ENCODE measurements at regions not wholly inside any gene's neighbourhood (a gene's known extent, or its start where the extent isn't known, plus 50 kb on each side); places are given as distances from the start of the nearest gene placed in this dataset.
A peak's percentile ranks its signal among the peaks of the same experiment; 100 is the strongest.
"Not testable (repeated sequence)": the region's sequence is repeated elsewhere in the genome, so short reads cannot be mapped to it uniquely, and the experiment has no call there.

DNA sequence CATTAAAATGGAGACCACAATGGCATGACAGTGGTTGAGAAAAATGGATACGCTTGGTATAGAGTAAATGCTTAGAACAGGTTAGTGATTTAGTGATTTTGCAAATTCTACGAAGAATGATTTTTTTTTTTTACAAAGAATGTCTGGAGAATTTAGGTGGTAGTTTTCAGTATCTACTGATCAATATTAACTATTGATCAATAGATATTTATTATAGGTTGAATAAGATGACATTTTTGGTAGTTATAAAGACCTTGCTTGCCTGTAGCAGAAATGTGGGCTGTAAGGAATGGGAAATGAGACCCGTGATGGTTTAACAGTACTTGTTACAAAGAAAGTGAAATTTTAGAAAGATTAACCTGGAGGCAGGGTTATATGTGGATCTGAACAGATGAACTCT is 137.5 kb downstream of the NR2F2 start:
- DNase-seq: no peak
- no peak overlapping the region for H3K27ac ChIP-seq (ENCODE audit: low read depth in 1 of 3, low read length in 2 of 3)
- no peak overlapping the region for H3K4me3 ChIP-seq (ENCODE audit: low read depth in 1 of 3, low read length in 3 of 3)
- H3K9me3 ChIP-seq (ENCODE audit: control insufficient read depth in 2 of 2, insufficient read depth in 1 of 2, low read depth in 1 of 2, low read length in 1 of 2): no peaks in the 10 kb centered on the region
- H3K4me1 ChIP-seq (ENCODE audit: control insufficient read depth in 3 of 3, insufficient read depth in 2 of 3, low read depth in 1 of 3, low read length in 2 of 3): no peaks in the 10 kb centered on the region
- no peak for FAIRE-seq
- WGBS, 3 donors: 85 to 92% (median 89%) methylated on average over 3 of the region's 3 CpGs
- peaks cover 0 to 34% (median 4%) of the 10 kb centered on the region in 3 donors for H3K27me3 ChIP-seq (ENCODE audit: control insufficient read depth in 3 of 3, insufficient read depth in 3 of 3, low read length in 3 of 3)
- H3K36me3 ChIP-seq (ENCODE audit: control insufficient read depth in 3 of 3, insufficient read depth in 2 of 3, low read depth in 1 of 3, low read length in 3 of 3): no peaks in the 10 kb centered on the region

DNA sequence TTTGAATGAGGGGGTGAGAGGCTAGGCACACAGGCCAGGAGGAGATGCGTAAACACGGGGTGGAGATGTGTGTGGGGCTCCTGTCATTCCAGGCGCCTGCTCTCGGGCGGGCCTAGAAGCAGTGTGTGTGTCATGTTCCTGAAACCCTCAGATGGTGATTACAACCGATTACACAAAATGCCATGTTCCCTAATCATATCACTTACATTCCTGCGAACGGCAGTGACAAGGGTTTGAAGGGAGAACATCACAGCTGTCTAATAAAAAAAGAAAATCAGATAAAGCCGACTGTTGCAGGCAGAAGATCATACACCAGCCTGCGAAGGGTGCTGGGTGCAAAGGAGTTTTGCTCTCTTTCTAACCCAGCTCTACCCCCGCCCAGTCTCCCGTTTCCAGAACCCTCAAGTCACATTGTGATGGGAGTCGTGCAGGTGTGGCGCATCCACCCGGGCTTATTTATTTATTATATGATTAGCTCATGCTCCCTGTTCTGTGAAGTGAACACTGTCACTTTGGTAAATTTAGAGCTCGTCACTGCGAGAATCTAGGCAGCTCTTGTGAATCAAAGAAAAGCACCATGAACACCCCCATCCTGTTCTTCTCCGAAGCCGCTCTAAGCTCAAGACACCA is 140.3 kb downstream of the NR2F2 start:
- DNase-seq (no peak), FAIRE-seq (no peak)
- Histone ChIP-seq H3K27me3 (ENCODE audit: control insufficient read depth in 3 of 3, insufficient read depth in 3 of 3, low read length in 3 of 3) (peaks cover 0 to 40% (median 4%) of the 10 kb centered on the region in 3 donors), H3K4me1 (ENCODE audit: control insufficient read depth in 3 of 3, insufficient read depth in 2 of 3, low read depth in 1 of 3, low read length in 2 of 3) (no peaks in the 10 kb centered on the region), H3K9me3 (ENCODE audit: control insufficient read depth in 2 of 2, insufficient read depth in 1 of 2, low read depth in 1 of 2, low read length in 1 of 2) (no peaks in the 10 kb centered on the region), H3K27ac (ENCODE audit: low read depth in 1 of 3, low read length in 2 of 3) (no peak overlapping the region), H3K36me3 (ENCODE audit: control insufficient read depth in 3 of 3, insufficient read depth in 2 of 3, low read depth in 1 of 3, low read length in 3 of 3) (no peaks in the 10 kb centered on the region), H3K4me3 (ENCODE audit: low read depth in 1 of 3, low read length in 3 of 3) (no peak overlapping the region)
- 40 to 69% (median 63%) methylated on average over 19 of the region's 19 CpGs for WGBS, 3 donors

DNA sequence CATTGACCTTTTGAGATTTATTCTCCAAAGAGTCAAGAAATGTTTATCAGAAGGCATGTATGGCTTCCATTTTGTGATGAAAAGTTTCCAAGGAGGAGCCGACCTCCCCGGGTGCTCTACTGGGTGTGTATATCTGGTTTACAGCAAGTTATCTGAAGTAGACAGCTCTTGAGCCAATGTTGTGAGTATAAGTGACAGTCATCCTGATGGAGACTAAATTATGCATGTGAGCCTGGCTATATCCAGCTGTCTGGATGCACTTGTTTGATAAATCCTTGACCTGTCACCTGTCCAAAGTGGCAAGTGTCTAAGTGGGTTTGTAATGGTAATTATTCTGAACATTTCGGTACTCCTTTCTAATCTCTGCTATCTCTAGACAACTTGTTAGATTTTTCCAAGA is 142.2 kb downstream of the NR2F2 start:
- Histone ChIP-seq H3K27me3 (ENCODE audit: control insufficient read depth in 3 of 3, insufficient read depth in 3 of 3, low read length in 3 of 3) (peaks cover 0 to 34% (median 4%) of the 10 kb centered on the region in 3 donors), H3K9me3 (ENCODE audit: control insufficient read depth in 2 of 2, insufficient read depth in 1 of 2, low read depth in 1 of 2, low read length in 1 of 2) (no peaks in the 10 kb centered on the region), H3K4me1 (ENCODE audit: control insufficient read depth in 3 of 3, insufficient read depth in 2 of 3, low read depth in 1 of 3, low read length in 2 of 3) (no peaks in the 10 kb centered on the region), H3K27ac (ENCODE audit: low read depth in 1 of 3, low read length in 2 of 3) (no peak overlapping the region), H3K4me3 (ENCODE audit: low read depth in 1 of 3, low read length in 3 of 3) (no peak overlapping the region), H3K36me3 (ENCODE audit: control insufficient read depth in 3 of 3, insufficient read depth in 2 of 3, low read depth in 1 of 3, low read length in 3 of 3) (no peaks in the 10 kb centered on the region)
- FAIRE-seq: no peak
- no peak for DNase-seq
- 18 to 43% (median 34%) methylated on average over 3 of the region's 3 CpGs for WGBS, 3 donors

DNA sequence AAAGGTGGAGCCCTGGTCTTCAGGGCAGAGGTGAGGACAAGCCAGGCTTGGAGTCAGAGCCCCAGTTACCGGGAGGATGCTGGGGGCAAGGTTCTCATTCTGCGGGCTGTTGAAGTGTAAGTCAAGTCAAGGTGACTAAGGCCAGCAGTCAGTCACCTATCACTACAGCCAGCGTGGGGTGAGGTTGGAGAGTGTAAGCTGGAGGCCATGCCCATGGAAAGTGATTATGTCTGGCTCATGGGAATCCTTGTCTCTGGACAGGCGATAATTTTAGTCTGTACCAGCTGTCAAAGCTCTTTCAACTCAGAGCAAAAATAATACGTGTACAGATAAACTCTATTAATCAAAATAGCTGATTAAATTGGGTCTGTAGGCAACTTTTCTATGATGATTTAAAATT is 143.1 kb downstream of the NR2F2 start:
- WGBS, 3 donors: 28 to 71% (median 52%) methylated on average over 5 of the region's 5 CpGs

DNA sequence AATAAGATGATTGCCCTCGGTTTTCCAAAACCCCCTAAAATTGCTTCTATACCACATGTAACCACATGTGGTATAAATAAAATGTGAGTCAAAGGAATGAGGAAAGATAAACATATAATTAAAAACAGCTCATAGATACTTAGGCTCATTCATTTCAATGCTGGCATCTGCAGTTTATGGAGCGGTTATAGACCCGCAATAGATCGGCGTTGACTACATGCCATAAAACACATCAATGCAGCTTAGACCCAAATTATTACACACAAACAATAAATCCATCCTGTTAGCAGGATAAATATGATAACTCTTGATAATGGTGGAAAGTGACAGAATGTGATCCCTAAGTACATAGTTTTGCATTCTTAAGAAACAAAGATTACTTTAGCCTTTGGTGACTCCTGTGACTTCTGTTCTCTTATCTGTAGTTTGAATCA is 143.7 kb downstream of the NR2F2 start:
- DNase-seq: peak; percentile 20 to 39
- no peaks in the 10 kb centered on the region for H3K9me3 ChIP-seq (ENCODE audit: control insufficient read depth in 2 of 2, insufficient read depth in 1 of 2, low read depth in 1 of 2, low read length in 1 of 2)
- WGBS, 3 donors: 12 to 57% (median 37%) methylated on average over 5 of the region's 5 CpGs
- H3K4me1 ChIP-seq (ENCODE audit: control insufficient read depth in 3 of 3, insufficient read depth in 2 of 3, low read depth in 1 of 3, low read length in 2 of 3): no peaks in the 10 kb centered on the region
- H3K27me3 ChIP-seq (ENCODE audit: control insufficient read depth in 3 of 3, insufficient read depth in 3 of 3, low read length in 3 of 3): peaks cover 0 to 29% (median 4%) of the 10 kb centered on the region in 3 donors
- H3K27ac ChIP-seq (ENCODE audit: low read depth in 1 of 3, low read length in 2 of 3): no peak overlapping the region
- no peaks in the 10 kb centered on the region for H3K36me3 ChIP-seq (ENCODE audit: control insufficient read depth in 3 of 3, insufficient read depth in 2 of 3, low read depth in 1 of 3, low read length in 3 of 3)
- FAIRE-seq: no peak
- no peak overlapping the region for H3K4me3 ChIP-seq (ENCODE audit: low read depth in 1 of 3, low read length in 3 of 3)

More for the DNA sequence above, 143.1 kb downstream of the NR2F2 start:
- H3K4me3 ChIP-seq (ENCODE audit: low read depth in 1 of 3, low read length in 3 of 3): no peak overlapping the region
- H3K27me3 ChIP-seq (ENCODE audit: control insufficient read depth in 3 of 3, insufficient read depth in 3 of 3, low read length in 3 of 3): peaks cover 0 to 33% (median 4%) of the 10 kb centered on the region in 3 donors
- no peaks in the 10 kb centered on the region for H3K4me1 ChIP-seq (ENCODE audit: control insufficient read depth in 3 of 3, insufficient read depth in 2 of 3, low read depth in 1 of 3, low read length in 2 of 3)
- no peak for FAIRE-seq
- no peak for DNase-seq
- H3K9me3 ChIP-seq (ENCODE audit: control insufficient read depth in 2 of 2, insufficient read depth in 1 of 2, low read depth in 1 of 2, low read length in 1 of 2): no peaks in the 10 kb centered on the region
- H3K27ac ChIP-seq (ENCODE audit: low read depth in 1 of 3, low read length in 2 of 3): no peak overlapping the region
- H3K36me3 ChIP-seq (ENCODE audit: control insufficient read depth in 3 of 3, insufficient read depth in 2 of 3, low read depth in 1 of 3, low read length in 3 of 3): no peaks in the 10 kb centered on the region

DNA sequence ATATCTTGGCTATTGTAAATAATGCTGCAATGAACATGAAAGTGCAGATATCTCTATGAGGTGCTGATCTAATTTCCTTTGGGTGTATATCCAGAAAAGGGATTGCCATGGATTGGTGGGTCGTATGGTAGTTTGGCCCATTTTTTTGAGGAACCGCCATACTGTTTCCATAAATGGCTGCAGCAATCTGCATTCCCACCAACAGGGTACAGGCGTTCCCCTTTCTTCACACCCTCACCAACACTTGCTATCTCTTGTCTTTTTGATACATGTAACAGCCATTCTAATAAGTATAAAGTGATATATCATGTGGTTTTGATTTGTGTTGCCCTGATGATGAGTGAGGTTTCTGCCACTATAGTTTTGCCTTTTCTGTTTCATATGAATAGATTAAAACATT is 146.7 kb downstream of the NR2F2 start:
- Histone ChIP-seq H3K36me3 (ENCODE audit: control insufficient read depth in 3 of 3, insufficient read depth in 2 of 3, low read depth in 1 of 3, low read length in 3 of 3) (no peaks in the 10 kb centered on the region), H3K4me1 (ENCODE audit: control insufficient read depth in 3 of 3, insufficient read depth in 2 of 3, low read depth in 1 of 3, low read length in 2 of 3) (no peaks in the 10 kb centered on the region), H3K9me3 (ENCODE audit: control insufficient read depth in 2 of 2, insufficient read depth in 1 of 2, low read depth in 1 of 2, low read length in 1 of 2) (no peaks in the 10 kb centered on the region), H3K4me3 (ENCODE audit: low read depth in 1 of 3, low read length in 3 of 3) (no peak overlapping the region), H3K27me3 (ENCODE audit: control insufficient read depth in 3 of 3, insufficient read depth in 3 of 3, low read length in 3 of 3) (peaks cover 0 to 6% (median 0%) of the 10 kb centered on the region in 3 donors), H3K27ac (ENCODE audit: low read depth in 1 of 3, low read length in 2 of 3) (no peak overlapping the region)
- FAIRE-seq (no peak), DNase-seq (no peak)
- 92 to 98% (median 93%) methylated on average over 3 of the region's 3 CpGs for WGBS, 3 donors

DNA sequence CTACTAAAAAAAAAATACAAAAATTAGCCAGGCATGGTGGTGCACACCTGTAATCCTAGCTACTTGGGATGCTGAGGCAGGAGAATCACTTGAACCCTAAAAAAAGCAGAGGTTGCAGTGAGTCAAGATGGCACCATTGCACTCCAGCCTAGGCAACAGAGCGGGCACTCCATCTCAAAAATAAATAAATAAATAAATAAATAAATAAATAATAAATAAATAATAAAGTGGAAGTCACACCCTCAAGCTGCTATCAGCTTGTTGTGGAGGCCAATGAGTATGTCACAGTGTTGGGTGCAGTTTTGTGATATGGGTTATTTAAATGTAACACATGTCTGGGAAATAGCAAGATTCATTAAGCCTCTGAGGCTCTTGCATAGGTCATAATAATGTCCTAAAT is 153.9 kb downstream of the NR2F2 start:
- DNase-seq; H3K4me3 ChIP-seq (ENCODE audit: low read depth in 1 of 3, low read length in 3 of 3); H3K27ac ChIP-seq (ENCODE audit: low read depth in 1 of 3, low read length in 2 of 3); H3K36me3 ChIP-seq (ENCODE audit: control insufficient read depth in 3 of 3, insufficient read depth in 2 of 3, low read depth in 1 of 3, low read length in 3 of 3); H3K9me3 ChIP-seq (ENCODE audit: control insufficient read depth in 2 of 2, insufficient read depth in 1 of 2, low read depth in 1 of 2, low read length in 1 of 2); H3K27me3 ChIP-seq (ENCODE audit: control insufficient read depth in 3 of 3, insufficient read depth in 3 of 3, low read length in 3 of 3); H3K4me1 ChIP-seq (ENCODE audit: control insufficient read depth in 3 of 3, insufficient read depth in 2 of 3, low read depth in 1 of 3, low read length in 2 of 3); FAIRE-seq: not testable (repeated sequence)
- 75 to 90% (median 87%) methylated on average over 1 of the region's 1 CpG for WGBS, 3 donors

DNA sequence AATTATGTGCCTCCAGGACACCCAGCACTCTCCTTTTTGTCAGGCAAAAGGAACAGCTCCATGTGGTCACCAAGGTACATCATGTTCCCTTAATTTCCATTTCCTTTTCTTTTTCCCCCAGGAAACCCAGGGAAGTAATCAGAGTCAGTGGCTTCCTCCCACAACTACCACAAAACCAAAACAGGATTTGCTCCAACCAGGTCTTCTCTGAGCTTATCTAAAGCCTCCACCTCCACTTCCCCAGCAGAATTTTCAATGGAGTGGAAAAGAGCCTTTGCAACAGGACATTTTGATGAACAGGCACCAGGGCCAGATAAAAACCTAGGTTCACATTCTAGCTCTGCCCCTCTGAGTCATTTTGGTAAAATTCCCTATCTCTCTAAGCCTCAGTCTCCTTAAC is 154.3 kb downstream of the NR2F2 start:
- DNase-seq (no peak), FAIRE-seq (no peak)
- H3K27ac ChIP-seq (ENCODE audit: low read depth in 1 of 3, low read length in 2 of 3): no peak overlapping the region
- H3K27me3 ChIP-seq (ENCODE audit: control insufficient read depth in 3 of 3, insufficient read depth in 3 of 3, low read length in 3 of 3): peaks cover 0 to 2% (median 0%) of the 10 kb centered on the region in 3 donors
- H3K36me3 ChIP-seq (ENCODE audit: control insufficient read depth in 3 of 3, insufficient read depth in 2 of 3, low read depth in 1 of 3, low read length in 3 of 3): no peaks in the 10 kb centered on the region
- no peaks in the 10 kb centered on the region for H3K4me1 ChIP-seq (ENCODE audit: control insufficient read depth in 3 of 3, insufficient read depth in 2 of 3, low read depth in 1 of 3, low read length in 2 of 3)
- H3K9me3 ChIP-seq (ENCODE audit: control insufficient read depth in 2 of 2, insufficient read depth in 1 of 2, low read depth in 1 of 2, low read length in 1 of 2): no peaks in the 10 kb centered on the region
- no peak overlapping the region for H3K4me3 ChIP-seq (ENCODE audit: low read depth in 1 of 3, low read length in 3 of 3)

DNA sequence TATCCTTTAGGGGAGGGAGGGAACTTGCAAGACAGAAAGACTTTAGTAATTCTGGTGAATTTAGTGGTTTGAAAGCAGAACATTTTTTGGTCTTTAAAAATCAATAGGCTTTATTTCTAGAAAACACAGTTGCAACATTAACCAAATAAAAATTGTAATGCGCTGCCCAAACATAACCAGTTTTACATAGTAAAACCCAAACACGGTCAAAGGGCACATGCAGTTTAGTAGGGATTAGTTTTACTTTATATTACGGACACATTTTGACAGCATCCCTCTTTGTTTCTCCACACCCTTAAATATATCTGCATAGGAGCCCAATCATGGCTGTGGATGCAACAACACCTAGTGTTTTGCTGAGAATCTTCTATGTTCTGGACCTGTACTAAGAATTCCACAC is 156.7 kb downstream of the NR2F2 start:
- FAIRE-seq: no peak
- Histone ChIP-seq H3K4me1 (ENCODE audit: control insufficient read depth in 3 of 3, insufficient read depth in 2 of 3, low read depth in 1 of 3, low read length in 2 of 3) (no peaks in the 10 kb centered on the region), H3K4me3 (ENCODE audit: low read depth in 1 of 3, low read length in 3 of 3) (no peak overlapping the region), H3K27me3 (ENCODE audit: control insufficient read depth in 3 of 3, insufficient read depth in 3 of 3, low read length in 3 of 3) (peaks cover 0 to 2% (median 0%) of the 10 kb centered on the region in 3 donors), H3K36me3 (ENCODE audit: control insufficient read depth in 3 of 3, insufficient read depth in 2 of 3, low read depth in 1 of 3, low read length in 3 of 3) (no peaks in the 10 kb centered on the region), H3K9me3 (ENCODE audit: control insufficient read depth in 2 of 2, insufficient read depth in 1 of 2, low read depth in 1 of 2, low read length in 1 of 2) (no peaks in the 10 kb centered on the region), H3K27ac (ENCODE audit: low read depth in 1 of 3, low read length in 2 of 3) (no peak overlapping the region)
- 71 to 89% (median 72%) methylated on average over 3 of the region's 3 CpGs for WGBS, 3 donors
- DNase-seq: no peak

Measured in small intestine (tissue), 7 donors.